Muscle layer of colon (tissue), 2 donors: ENCODE measurements at regions not wholly inside any gene's neighbourhood (a gene's known extent, or its start where the extent isn't known, plus 50 kb on each side); places are given as distances from the start of the nearest gene placed in this dataset.

Experiments
- H3K27ac ChIP-seq: one replicate; pipeline ENCODE4 v1.7.0; 2013; ENCODE audit warnings: low read depth, mild to moderate bottlenecking, low read length, moderate library complexity
- H3K27me3 ChIP-seq, 2 donors: one replicate each; pipeline ENCODE4 v1.7.0; 2013; ENCODE audit warnings: low read length in 2 of 2, mild to moderate bottlenecking in 2 of 2; ENCODE audit not compliant: insufficient read depth in 2 of 2, control insufficient read depth in 1 of 2
- H3K36me3 ChIP-seq: one replicate; pipeline ENCODE4 v1.7.0; 2013; ENCODE audit warnings: mild to moderate bottlenecking, low read length; ENCODE audit not compliant: insufficient read depth
- H3K4me1 ChIP-seq: one replicate; pipeline ENCODE4 v1.7.0; 2013; ENCODE audit warnings: mild to moderate bottlenecking, low read length; ENCODE audit not compliant: insufficient read depth
- H3K4me3 ChIP-seq, 2 donors: one replicate each; pipeline ENCODE4 v1.7.0; 2013; ENCODE audit warnings: low read length in 2 of 2, low read depth in 1 of 2, mild to moderate bottlenecking in 1 of 2, moderate library complexity in 1 of 2
- H3K9ac ChIP-seq: one replicate; pipeline ENCODE4 v1.7.0; 2013; ENCODE audit warnings: low read length
- H3K9me3 ChIP-seq: one replicate; pipeline ENCODE4 v1.7.0; 2013; ENCODE audit warnings: mild to moderate bottlenecking, low read length
- donor health status: abdominal sarcoma.
- donor health status: Adenocarcinoma of cecum.

GRCh38 chr3:165892565-165892964, 55.3 kb upstream of the BCHE start:
- Histone ChIP-seq H3K4me3 (no peak overlapping the region), H3K36me3 (no peaks in the 10 kb centered on the region), H3K4me1 (no peaks in the 10 kb centered on the region), H3K9ac (no peak overlapping the region), H3K27ac (no peak overlapping the region), H3K9me3 (no peaks in the 10 kb centered on the region), H3K27me3 (no peaks in the 10 kb centered on the region)
